ENCODE measurements at regions not wholly inside any gene's neighbourhood (a gene's known extent, or its start where the extent isn't known, plus 50 kb on each side); places are given as distances from the start of the nearest gene placed in this dataset.
"Not testable (repeated sequence)": the region's sequence is repeated elsewhere in the genome, so short reads cannot be mapped to it uniquely, and the experiment has no call there.

GRCh38 chr17:79560527-79560926, 50.3 kb downstream of the RBFOX3 start:
- DNase-seq: no peak

DNA sequence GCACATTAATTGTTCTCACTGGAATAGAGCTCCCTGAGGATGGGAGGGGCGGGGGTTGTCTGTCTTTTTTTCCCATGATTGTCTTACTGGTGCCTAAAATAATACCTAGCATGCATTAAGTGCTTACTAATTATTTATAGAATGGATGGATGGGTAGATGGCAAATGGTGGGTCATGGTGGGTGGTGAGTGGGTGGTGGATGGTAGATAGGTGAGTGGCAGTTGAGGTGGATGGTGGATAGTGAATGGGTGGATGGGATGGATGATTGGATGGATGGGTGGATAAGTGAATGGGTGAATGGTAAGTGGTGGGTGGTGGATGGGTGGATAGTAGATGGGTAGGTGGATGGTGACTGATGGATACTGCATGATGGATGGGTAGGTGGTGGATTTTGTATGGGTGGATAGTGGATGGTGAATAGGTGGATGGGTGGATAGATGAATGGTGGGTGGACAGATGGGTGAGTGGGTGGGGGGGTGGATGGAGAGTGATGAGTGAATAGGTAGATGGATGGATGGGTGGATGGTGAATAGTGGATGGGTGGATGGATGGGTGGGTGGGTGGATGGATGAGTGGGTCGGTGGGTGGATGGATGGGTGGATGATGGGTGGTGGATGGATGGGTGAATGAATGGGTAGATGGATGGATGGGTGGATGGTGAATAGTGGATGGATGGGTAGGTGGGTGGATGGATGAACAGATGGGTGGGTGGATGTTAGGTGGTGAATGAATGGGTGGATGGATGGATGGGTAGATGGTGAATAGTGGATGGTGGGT, 51.6 kb downstream of the RBFOX3 start:
- no peak for DNase-seq

DNA sequence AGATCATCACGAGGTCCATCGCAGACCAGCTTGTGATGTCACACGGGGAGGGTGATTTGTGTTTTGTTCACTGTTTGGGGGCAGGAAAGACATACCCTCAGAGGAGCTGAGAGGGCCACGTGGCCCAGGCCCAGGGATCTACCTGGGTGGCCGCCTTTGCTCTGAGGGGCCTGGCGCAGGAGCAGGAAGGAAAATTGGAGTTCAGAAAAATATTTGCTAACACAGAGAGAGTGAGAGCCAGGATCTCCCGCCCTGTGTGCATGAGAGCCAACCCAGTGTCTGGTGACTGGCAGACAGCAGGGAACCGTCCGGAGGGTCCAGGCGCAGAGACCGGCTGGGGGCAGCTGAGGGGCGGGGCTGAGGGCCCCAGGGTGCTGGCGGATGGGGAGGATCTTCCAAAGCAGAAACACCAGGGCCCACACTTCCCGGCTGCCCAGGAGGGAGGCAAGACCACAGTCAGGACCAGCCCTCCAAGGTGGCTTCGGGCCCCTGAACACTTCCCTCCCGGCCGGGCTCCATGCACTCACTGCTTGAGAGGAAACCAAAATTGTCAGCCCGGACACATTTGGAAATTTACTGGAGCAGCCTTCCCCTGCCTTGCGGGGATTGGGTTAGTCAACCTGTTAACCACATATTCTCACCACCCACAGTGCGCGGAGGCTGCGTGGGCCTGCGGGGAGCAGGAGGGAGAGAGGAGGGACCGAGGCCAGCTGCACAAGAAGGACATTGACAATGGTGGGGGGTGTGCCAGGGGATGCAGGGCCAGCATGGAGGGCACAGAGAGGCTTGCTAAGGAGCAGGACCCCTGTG, 52.6 kb downstream of the RBFOX3 start:
- DNase-seq: no peak

GRCh38 chr17:79557276-79558090, 53.4 kb downstream of the RBFOX3 start:
- no peak for DNase-seq

GRCh38 chr17:79556271-79556670, 54.6 kb downstream of the RBFOX3 start:
- no peak for DNase-seq

- DNase-seq: no peak
Measured at GRCh38 chr17:79555543-79555942, 55.3 kb downstream of the RBFOX3 start.

GRCh38 chr17:79554346-79554745, 56.5 kb downstream of the RBFOX3 start:
- not testable (repeated sequence) for DNase-seq

GRCh38 chr17:79552824-79553223, 58.0 kb downstream of the RBFOX3 start:
- DNase-seq: no peak

DNA sequence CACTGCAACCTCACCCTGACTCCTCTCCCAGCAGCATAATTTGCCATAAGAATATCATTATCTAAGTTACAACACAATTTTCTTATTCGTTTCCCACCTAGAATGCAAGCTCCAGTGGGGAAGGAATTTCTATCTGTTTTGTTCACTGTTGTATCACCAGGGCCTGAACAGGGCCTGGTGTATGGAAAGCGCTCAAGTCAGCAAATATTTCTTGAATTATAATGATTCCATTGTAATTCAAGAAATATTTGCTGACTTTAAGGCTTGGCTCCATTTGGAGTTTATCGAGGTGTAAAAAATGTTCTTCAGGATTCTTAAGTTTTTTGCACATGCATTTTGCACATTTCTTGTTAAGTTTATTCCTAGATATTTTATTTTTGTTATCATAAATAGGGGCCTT, 58.4 kb downstream of the RBFOX3 start:
- no peak for DNase-seq

- no peak for DNase-seq
Measured at GRCh38 chr17:79549141-79549915, 61.5 kb downstream of the RBFOX3 start.

DNA sequence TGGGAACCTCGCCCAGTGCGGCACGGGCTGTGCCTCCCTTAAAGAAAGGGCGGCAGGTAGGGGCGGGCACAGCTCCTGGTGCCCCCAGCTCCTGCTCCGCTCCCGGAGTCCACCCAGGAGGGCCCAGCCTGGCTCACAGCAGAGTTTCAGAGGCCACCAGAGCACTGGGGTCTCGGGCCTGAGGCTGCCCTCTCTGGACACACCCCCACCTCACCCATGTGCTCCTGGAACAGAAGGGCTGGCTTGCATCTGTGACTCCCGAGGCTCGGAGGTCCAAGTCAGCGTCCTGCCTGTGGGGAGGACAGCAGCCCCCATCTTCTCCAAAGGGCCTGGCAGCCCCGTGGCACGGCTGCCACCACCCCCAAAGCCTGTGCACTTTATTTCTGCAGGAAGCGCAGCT, 62.7 kb downstream of the RBFOX3 start:
- DNase-seq: no peak

- DNase-seq: no peak
Measured at GRCh38 chr17:79547586-79547985, 63.3 kb downstream of the RBFOX3 start.

GRCh38 chr17:79547171-79547570, 63.7 kb downstream of the RBFOX3 start:
- not testable (repeated sequence) for DNase-seq

GRCh38 chr17:79546386-79546785, 64.5 kb downstream of the RBFOX3 start:
- DNase-seq: no peak

DNA sequence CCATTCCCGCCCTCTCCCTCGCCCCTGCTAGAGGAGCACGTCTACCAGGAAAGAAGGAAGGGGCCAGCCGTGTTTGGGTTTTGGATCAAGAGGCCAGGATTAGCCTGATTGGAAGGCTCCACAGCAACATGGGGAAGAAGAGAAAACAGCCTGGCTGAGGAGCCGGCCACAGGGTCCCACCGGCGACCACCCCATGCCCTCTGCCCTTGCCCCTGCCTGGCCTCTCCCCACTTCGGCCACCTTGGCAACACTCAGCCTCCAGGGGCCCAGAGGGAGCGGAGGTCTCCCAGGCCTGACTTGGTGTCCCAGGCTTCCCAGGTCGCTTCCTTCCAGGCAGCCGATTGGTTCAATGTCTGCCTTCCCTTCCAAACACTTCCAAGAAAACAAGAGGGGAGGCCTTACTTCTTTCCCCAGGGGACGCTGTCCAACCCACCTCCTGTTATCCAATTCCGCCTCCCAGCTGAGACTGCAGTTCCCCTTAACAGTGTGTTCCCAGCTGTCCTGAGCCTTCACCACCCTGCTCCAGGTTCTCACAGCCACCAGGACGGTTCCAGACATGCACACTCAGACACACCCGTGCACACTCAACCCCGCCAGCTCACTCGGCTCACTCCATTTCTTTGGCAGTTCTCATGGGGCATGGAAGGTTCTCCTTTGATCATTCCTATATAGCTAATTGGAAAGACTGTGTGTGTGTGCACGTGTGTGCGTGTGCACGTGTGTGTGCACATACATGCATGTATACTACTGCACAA, 65.4 kb downstream of the RBFOX3 start:
- DNase-seq: no peak

GRCh38 chr17:79544142-79544914, 66.5 kb downstream of the RBFOX3 start:
- DNase-seq: no peak

DNA sequence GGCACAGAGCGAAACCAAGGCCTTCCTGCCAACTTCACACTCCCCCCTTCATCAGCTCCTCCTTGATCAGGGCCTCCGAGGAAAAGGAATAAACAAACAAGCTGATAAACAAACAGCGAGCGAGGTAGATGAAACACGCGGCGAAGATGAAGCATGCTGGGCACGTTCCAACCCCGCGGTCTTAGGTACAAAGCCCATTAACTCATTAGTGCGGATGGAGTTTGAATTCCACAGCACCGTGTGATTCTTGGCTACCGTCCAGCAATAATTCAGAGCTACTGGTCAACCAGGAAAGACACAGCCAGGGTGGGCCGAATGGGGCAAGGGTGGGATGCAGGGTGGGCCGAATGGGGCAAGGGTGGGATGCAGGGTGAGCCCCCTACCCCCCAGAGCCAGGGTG, 67.3 kb downstream of the RBFOX3 start:
- DNase-seq: no peak

GRCh38 chr17:79542718-79543117, 68.1 kb downstream of the RBFOX3 start:
- DNase-seq: no peak

DNA sequence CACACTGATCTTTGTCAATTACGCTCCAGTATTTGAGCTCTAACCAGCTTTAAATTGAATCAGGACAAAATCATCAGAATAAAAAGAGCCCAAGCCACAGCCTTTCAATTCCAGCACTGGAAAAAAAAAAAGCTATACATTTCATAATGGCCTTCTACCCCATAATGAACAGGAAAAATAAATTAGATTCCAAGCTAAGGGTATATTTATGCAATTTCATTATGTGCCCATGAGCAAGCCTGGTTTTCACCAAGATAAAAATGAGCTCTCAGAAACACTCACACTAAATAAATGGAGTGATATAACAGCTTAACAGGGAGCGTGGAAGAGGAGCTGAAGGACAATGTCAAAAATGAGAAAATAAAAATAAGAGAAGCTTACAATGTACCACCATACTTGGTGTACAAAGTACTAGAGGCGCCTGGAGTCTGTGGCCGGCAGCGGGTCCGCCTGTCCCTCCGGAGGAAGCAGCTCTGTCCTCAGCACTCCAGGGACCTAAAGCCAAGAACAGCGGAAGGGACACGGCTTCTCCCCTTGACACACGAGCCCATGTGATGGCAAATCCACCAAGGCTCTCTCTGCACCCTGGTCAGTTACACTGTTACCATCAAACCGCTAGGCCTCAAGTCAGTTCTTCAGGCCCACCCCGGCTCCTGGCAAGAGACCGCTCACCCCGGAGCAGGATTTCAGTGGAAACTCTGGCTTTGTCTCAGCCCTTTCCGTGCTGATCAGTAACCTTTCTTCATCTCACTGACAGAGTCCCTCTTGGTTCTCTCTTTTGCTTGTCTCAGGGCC, 69.6 kb downstream of the RBFOX3 start:
- no peak for DNase-seq
